Common myeloid progenitor, CD34-positive (primary cell): ENCODE measurements at regions not wholly inside any gene's neighbourhood (a gene's known extent, or its start where the extent isn't known, plus 50 kb on each side); places are given as distances from the start of the nearest gene placed in this dataset.

ENCODE experiments used
- CTCF ChIA-PET: fragments of 350-600 bp; sonication (Branson Sonifier 250); formaldehyde crosslinking; loops from one replicate; lab custom pipeline; 2021; ENCODE audit warnings: antibody characterized with exemption; lab: Charles Lee
- POLR2A ChIA-PET: fragments of 350-600 bp; sonication (Branson Sonifier 250); formaldehyde crosslinking; loops from one replicate; lab custom pipeline; 2021; ENCODE audit warnings: antibody characterized with exemption; lab: Charles Lee
- DNase-seq, 3 donors: peaks; one replicate each; pipeline versions ENCODE4 v3.0.0 to v3.0.0-alpha.2; 2013
- H3K27ac ChIP-seq, 2 experiments: 1 replicate in 1 of 2; 2 replicates in 1 of 2; pipeline ENCODE4 v1.7.0; 2013; ENCODE audit warnings: inconsistent platforms in 2 of 2, low read length in 2 of 2, mild to moderate bottlenecking in 2 of 2, low read depth in 1 of 2, moderate library complexity in 1 of 2; ENCODE audit not compliant: severe bottlenecking in 2 of 2, insufficient read depth in 1 of 2, poor library complexity in 1 of 2
- H3K27me3 ChIP-seq, 5 experiments: replicated peaks in 2 of 5; 1 replicate in 3 of 5; 2 replicates in 2 of 5; pipeline versions ENCODE4 v1.6.1 to v1.7.0; 2013; ENCODE audit warnings: low read length in 4 of 5, mild to moderate bottlenecking in 2 of 5, moderate library complexity in 2 of 5, inconsistent platforms in 1 of 5; ENCODE audit not compliant: insufficient read depth in 5 of 5, control insufficient read depth in 4 of 5
- H3K36me3 ChIP-seq, 4 experiments: 1 replicate in 2 of 4; 2 replicates in 2 of 4; pipeline versions ENCODE4 v1.6.1 to v1.7.0; 2013; ENCODE audit warnings: low read length in 3 of 4, control low read depth in 1 of 4, mild to moderate bottlenecking in 1 of 4; ENCODE audit not compliant: control insufficient read depth in 4 of 4, insufficient read depth in 4 of 4
- H3K4me1 ChIP-seq, 4 experiments: 1 replicate in 3 of 4; 2 replicates in 1 of 4; pipeline versions ENCODE4 v1.6.1 to v1.7.1; 2013; ENCODE audit warnings: low read length in 3 of 4, mild to moderate bottlenecking in 3 of 4, control low read depth in 1 of 4, inconsistent platforms in 1 of 4, moderate library complexity in 1 of 4; ENCODE audit not compliant: control insufficient read depth in 4 of 4, insufficient read depth in 4 of 4; ENCODE audit errors: control extremely low read depth in 1 of 4
- H3K4me3 ChIP-seq, 7 experiments: 1 replicate in 4 of 7; 2 replicates in 3 of 7; pipeline versions ENCODE4 v1.5.1 to v1.7.0; 2013; ENCODE audit warnings: mild to moderate bottlenecking in 7 of 7, low read length in 6 of 7, moderate library complexity in 6 of 7, inconsistent platforms in 2 of 7, low read depth in 2 of 7, control low read depth in 1 of 7; ENCODE audit not compliant: insufficient read depth in 4 of 7, control insufficient read depth in 1 of 7; ENCODE audit errors: extremely low read depth in 1 of 7
- H3K9me3 ChIP-seq, 5 experiments: 1 replicate in 4 of 5; 2 replicates in 1 of 5; pipeline versions ENCODE4 v1.6.1 to v1.7.1; 2013; ENCODE audit warnings: low read length in 4 of 5, mild to moderate bottlenecking in 2 of 5, inconsistent platforms in 1 of 5, low read depth in 1 of 5, moderate library complexity in 1 of 5; ENCODE audit not compliant: control insufficient read depth in 4 of 5, insufficient read depth in 2 of 5; ENCODE audit errors: control extremely low read depth in 1 of 5
- WGBS: methylation state at CpG from one replicate; pipeline ENCODE4 v1.1.5; 2013; ENCODE audit not compliant: insufficient coverage; 5-methylcytosine and 5-hydroxymethylcytosine counted together

DNA sequence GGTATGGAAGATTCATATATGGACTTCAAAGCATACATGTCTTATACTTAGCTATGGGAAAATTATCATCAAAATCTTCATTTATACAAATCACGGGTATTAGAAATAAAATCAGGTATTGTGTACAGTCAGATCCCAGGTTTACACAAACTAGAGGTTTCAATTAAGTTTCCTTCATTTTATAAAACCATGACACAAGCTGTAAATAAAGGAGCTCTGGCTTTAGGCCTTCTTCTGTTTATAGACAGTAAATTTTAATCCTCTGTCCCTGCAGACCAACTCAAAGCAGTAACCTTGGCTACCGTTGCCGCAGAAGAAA lies 68.8 kb upstream of the CHD2 start:
- H3K4me1 ChIP-seq = peaks cover 21 to 56% (median 39%) of the 10 kb centered on the region in 4 experiments
- ChIA-PET POLR2A (interaction anchor here (0.9 to 2.6 kb wide), 4 partner anchors 9 to 73 kb away, joined by 5 to 25 read pairs (median 14); no protein-coding TSS in a partner anchor), CTCF (interaction anchor here (0.6 to 2.8 kb wide), 10 partner anchors 8 to 51 kb away, joined by 3 to 11 read pairs (median 5); no protein-coding TSS in a partner anchor)
- H3K4me3 ChIP-seq = peak overlapping the region in 4 of 7 experiments; percentile 8 to 53 (median 34)
- no peaks in the 10 kb centered on the region for H3K36me3 ChIP-seq
- DNase-seq = no peak
- H3K27ac ChIP-seq = peak overlapping the region; percentile 80 to 88
- 0% methylated on average over 1 of the region's 3 CpGs for WGBS
- H3K9me3 ChIP-seq = no peaks in the 10 kb centered on the region
- H3K27me3 ChIP-seq = no peaks in the 10 kb centered on the region

- Histone ChIP-seq H3K4me3 (peak overlapping the region in 5 of 7 experiments; percentile 8 to 53 (median 42)), H3K27ac (peak overlapping the region; percentile 80 to 88), H3K4me1 (peaks cover 21 to 56% (median 39%) of the 10 kb centered on the region in 4 experiments), H3K9me3 (no peaks in the 10 kb centered on the region), H3K27me3 (no peaks in the 10 kb centered on the region), H3K36me3 (no peaks in the 10 kb centered on the region)
- ChIA-PET CTCF (interaction anchor here (0.7 to 2.8 kb wide), 13 partner anchors 8 to 52 kb away, joined by 3 to 11 read pairs (median 5); no protein-coding TSS in a partner anchor), POLR2A (interaction anchor here (0.9 to 2.6 kb wide), 4 partner anchors 9 to 72 kb away, joined by 5 to 25 read pairs (median 14); no protein-coding TSS in a partner anchor)
- peak; percentile 91 to 97 (median 95) for DNase-seq
- WGBS = 0% methylated on average over 5 of the region's 10 CpGs
Observed at GRCh38 chr15:92831655-92832328, 68.3 kb upstream of the CHD2 start.

GRCh38 chr15:92833106-92833433 lies 67.1 kb upstream of the CHD2 start:
- peak overlapping the region in 1 of 2 experiments; percentile 88 for H3K27ac ChIP-seq
- H3K27me3 ChIP-seq = no peaks in the 10 kb centered on the region
- no peaks in the 10 kb centered on the region for H3K36me3 ChIP-seq
- H3K4me1 ChIP-seq = peaks cover 21 to 56% (median 39%) of the 10 kb centered on the region in 4 experiments
- H3K4me3 ChIP-seq = peak overlapping the region in 1 of 7 experiments; percentile 53
- POLR2A ChIA-PET = no interaction called here
- peak in 1 of 3 donors; percentile 31 for DNase-seq
- CTCF ChIA-PET = interaction anchor here (1.5 to 1.8 kb wide), 4 partner anchors 9 to 28 kb away, joined by 3 to 6 read pairs (median 5); no protein-coding TSS in a partner anchor
- WGBS = 95% methylated on average over 3 of the region's 4 CpGs
- no peaks in the 10 kb centered on the region for H3K9me3 ChIP-seq

DNA sequence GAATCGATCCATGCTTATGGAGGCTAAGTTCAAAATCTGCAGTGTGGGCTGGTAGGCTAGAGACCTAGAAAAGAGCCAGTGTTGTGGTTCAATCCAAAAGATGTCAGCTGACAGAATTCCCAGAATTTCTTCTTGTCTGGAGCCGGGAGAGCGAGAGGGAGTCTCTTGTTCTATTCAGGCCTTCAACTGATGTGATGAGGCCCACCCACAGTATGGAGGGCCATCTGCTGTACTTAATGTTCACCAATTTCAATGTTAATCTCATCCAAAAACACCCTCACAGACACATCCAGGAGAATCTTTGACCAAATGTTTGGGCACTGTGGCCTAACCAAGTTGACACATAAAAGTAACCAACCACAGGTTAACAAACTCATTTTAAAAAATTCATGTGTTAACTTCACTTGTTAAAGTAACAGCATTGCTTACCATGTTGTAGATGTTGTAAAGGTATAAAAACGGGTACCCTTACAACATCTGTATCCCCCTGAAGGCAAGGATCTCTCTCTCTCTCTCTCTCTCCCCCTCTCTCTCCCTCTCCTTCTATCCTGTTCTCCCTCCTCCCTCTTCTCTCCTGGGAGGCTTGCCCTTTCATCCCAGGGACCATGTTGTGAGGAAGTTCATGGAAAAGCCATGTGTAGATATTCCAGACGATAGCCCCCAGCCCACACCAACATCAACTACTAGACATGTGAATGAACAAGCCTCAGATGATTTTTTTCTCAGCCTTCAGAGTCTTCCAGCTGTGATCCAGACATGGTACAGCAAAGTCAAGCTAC lies 66.4 kb upstream of the CHD2 start:
- 98% methylated on average over 4 of the region's 5 CpGs for WGBS
- CTCF ChIA-PET = interaction anchor here (0.9 to 1.5 kb wide), 3 partner anchors 8 to 85 kb away, joined by 3 to 6 read pairs (median 3); no protein-coding TSS in a partner anchor
- H3K27ac ChIP-seq = peak overlapping the region in 1 of 2 experiments; percentile 88

DNA sequence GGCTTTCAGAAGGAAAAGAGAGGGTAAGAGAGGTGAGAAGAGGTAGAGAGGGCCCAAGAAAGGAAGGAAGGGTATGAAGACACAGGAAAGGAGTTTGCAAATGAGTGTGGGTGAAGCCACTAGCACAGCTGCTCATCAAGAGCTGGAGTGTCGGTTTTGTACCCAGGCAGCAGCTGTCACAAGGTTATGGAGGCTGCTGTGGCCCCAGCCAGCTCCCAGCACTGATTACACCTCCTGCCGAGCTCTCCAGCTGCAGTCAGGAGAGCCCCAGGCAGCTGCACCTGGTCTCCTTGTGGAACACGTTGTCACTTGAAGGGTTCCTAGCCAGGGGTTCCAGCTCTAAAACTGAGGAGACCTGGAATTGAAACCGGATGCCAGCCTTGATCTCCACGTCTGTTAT lies 60.4 kb upstream of the CHD2 start:
- DNase-seq = no peak
- WGBS = 82% methylated on average over 4 of the region's 5 CpGs
- H3K4me3 ChIP-seq = no peak overlapping the region
- H3K27ac ChIP-seq = no peak overlapping the region
- POLR2A ChIA-PET = no interaction called here
- no peaks in the 10 kb centered on the region for H3K36me3 ChIP-seq
- CTCF ChIA-PET = interaction anchor here (1.2 kb wide), 1 partner anchor 26 kb away, joined by 3 read pairs; no protein-coding TSS in a partner anchor
- H3K9me3 ChIP-seq = no peaks in the 10 kb centered on the region
- peaks cover 2 to 12% (median 7%) of the 10 kb centered on the region in 4 experiments for H3K4me1 ChIP-seq
- no peaks in the 10 kb centered on the region for H3K27me3 ChIP-seq

More for the DNA sequence above, 66.4 kb upstream of the CHD2 start:
- no peak for DNase-seq
- POLR2A ChIA-PET = interaction anchor here (1.0 kb wide), 1 partner anchor 49 kb away, joined by 5 read pairs; no protein-coding TSS in a partner anchor
- Histone ChIP-seq H3K4me1 (peaks cover 21 to 56% (median 39%) of the 10 kb centered on the region in 4 experiments), H3K4me3 (no peak overlapping the region), H3K27me3 (no peaks in the 10 kb centered on the region), H3K36me3 (no peaks in the 10 kb centered on the region), H3K9me3 (no peaks in the 10 kb centered on the region)

- peaks cover 4 to 16% (median 10%) of the 10 kb centered on the region in 4 experiments for H3K4me1 ChIP-seq
- H3K36me3 ChIP-seq = no peaks in the 10 kb centered on the region
- H3K27me3 ChIP-seq = no peaks in the 10 kb centered on the region
- WGBS = 88% methylated on average over 2 of the region's 3 CpGs
- no peak overlapping the region for H3K27ac ChIP-seq
- DNase-seq = no peak
- H3K4me3 ChIP-seq = no peak overlapping the region
- CTCF ChIA-PET = interaction anchor here (1.2 kb wide), 1 partner anchor 26 kb away, joined by 3 read pairs; no protein-coding TSS in a partner anchor
- POLR2A ChIA-PET = no interaction called here
- no peaks in the 10 kb centered on the region for H3K9me3 ChIP-seq
Observed at GRCh38 chr15:92840149-92840548, 60.0 kb upstream of the CHD2 start.
